CD4-positive, alpha-beta T cell treated with Interleukin-21 for 1 hour (primary cell): ENCODE measurements at regions not wholly inside any gene's neighbourhood (a gene's known extent, or its start where the extent isn't known, plus 50 kb on each side); places are given as distances from the start of the nearest gene placed in this dataset.
"Not testable (repeated sequence)": the region's sequence is repeated elsewhere in the genome, so short reads cannot be mapped to it uniquely, and the experiment has no call there.

Experiments used
- DNase-seq: peaks from one replicate; pipeline ENCODE4 v3.0.0-alpha.2; 2020

DNA sequence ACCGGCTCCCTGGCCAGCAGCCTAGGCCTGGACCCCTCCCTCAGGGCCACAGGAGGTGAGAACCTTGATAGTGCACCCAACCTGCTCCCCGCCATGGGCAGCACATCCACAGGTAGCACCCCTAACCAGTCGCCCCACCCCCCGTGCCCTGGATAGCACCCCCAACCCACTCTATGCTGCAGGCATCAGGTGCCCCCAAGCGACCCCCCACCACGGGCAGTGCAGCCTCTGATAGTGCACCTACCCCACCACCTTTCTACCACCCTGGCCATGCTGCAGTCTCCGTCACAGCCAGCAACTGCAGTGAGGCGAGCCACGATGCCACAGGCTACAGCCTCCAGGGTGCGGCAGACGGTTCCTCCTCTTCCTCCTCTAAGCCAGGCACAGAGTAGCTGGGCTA, 55.6 kb downstream of the SOWAHC start:
- no peak for DNase-seq

DNA sequence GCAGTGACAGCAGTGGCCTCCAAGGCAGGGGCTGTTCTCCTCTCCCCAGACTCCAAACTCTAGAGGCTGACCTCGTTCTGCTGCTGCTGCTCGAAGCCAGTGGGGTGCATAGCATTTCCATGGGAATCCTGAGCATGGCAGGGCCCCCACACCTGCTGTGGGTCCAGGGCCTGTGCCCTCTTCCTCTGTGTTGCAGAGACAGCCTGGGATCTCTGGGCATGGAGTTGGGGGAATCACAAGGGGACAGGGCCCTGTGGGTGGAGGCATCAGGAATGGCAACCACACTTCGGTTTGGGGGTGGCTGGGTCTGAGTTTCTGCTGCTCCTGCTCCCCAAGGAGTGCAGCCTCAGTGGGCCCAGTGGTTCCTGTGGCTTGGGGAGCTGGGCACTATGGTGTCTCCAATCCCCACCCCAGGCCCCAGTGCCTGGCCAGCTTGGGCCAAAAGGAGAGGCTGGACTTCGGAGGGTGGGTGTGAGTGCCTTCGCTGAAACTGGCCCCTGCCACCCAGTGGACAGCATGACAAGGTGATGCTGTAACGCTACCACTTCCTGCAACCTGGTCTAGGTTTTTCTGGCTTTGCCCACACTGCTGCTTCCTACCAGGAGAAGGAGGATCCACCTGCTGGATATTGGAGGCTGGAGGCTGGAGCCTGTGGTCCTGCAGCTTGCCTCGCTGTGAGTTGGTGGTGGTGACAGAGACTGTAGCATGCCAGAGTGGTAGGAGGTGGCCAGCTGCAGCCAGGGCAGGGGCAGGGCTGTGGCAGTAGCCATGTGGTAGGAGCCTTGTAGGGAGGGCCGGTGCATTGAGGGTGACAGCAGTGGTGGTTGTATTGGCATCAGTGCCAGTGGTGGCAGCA, 56.6 kb downstream of the SOWAHC start:
- DNase-seq: no peak

DNA sequence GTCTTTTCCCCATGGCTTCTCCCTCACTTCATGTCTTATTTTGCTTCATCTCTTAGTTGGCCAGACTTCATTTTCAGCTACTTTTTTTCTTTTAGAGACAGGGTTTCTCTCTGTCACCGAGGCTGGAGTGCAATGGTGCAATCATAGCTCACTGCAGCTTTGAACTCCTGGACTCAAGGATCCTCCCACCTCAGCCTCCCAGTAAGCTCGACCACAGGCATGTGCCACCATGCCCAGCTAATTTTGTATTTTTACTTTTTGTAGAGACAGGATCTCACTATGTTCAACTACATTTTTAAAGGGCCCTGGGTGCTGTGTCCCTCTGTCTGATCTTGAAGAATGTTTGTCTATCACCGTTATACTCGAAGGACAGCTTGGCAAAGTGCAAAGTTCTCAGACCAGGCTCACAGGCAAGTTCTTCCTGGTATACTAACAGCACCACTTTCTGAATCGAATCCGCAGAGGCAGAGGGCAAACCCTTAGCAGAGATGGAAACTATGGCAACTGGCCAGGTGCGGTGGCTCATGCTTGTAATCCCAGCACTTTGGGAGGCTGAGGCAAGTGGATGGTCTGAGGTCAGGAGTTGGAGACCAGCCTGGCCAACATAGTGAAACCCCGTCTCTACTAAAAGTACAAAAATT, 60.9 kb downstream of the SOWAHC start:
- no peak for DNase-seq

DNA sequence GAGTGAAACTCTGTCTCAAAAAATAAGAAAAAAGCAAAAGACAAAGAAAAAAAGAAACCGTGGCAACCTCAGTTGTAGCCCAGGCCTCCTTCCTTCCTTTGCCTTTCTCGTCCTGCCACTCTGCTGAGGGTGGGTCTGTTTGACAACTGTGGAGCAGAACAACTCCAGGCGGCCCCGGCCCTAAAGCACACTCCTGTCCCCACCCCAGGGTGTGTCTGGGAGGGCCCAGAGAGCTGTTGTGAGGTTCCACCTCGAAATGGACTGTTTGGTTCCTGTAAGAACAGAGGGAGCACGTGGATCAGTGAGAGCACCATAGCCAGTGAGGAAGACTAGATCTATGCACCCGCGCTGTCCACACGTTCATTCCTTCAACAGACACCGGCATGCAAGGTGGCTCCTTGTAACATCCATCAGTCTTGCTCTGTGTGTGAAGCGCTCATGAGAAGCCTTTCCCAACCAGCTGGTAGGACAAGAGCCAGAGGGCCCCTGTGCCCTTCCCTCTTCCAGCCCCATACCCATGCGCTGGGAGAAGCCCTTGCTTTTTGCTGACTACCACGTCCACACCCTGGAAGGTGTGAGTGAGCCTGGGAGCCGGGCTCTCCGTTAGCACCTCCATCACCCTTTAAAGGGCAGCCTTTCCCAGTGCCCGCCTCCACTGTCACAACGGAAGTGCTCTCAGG, 61.6 kb downstream of the SOWAHC start:
- DNase-seq: no peak

DNA sequence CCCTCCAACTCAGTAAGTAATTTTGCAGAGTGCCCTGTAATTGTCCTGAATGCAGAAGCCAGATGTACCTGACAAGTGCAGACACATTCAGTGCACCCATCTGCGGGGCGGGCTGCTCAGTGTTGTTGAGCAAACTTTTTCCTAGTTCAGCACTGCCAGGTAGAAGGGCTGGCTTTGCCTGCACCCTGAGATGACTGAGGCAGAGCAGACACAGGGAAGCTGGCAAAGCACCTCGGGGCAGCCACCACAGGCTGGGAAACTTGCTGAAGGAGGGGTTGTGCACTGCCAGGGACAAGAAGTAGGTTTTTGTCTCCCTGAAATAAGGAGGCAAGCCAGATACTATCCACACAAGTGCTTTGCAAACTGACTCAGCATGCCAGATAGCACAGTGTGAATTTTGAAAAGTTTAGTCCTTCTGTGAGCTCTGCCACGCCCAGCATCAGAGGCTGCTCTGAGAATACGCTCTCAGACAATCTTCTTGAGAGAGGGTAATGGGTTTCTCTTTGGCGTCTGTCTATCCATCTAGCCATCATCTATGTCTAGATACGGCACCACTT, 62.3 kb downstream of the SOWAHC start:
- DNase-seq: no peak

DNA sequence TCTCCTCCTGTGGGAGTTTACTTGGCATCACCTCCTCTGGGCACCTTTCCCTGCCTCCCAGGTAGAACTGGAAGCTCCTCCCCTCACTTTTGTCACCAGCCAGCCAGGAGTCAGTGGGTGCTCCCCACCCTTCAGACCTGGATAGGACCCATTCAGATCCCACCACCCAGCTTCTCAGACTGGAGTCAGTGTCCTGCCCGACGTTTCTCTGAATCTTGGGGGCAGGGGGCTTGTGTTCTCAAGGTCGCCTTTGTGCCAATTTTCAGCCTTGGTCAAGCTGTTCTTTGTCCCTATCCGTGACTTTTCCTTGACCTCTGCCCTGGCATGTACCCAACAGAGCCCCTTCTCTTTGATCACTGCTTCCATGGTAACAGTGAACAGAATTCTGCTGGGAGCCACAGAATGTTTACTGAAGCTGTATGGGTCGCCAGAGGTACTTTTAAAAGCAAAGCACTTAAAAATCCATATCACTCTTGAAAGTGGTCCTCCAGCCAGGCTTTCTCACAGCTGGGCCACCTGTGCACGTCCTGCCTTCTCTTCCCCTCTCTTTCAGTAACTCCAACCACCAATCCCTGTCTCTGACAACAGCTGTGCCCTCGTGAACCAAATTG, 63.1 kb downstream of the SOWAHC start:
- not testable (repeated sequence) for DNase-seq

DNA sequence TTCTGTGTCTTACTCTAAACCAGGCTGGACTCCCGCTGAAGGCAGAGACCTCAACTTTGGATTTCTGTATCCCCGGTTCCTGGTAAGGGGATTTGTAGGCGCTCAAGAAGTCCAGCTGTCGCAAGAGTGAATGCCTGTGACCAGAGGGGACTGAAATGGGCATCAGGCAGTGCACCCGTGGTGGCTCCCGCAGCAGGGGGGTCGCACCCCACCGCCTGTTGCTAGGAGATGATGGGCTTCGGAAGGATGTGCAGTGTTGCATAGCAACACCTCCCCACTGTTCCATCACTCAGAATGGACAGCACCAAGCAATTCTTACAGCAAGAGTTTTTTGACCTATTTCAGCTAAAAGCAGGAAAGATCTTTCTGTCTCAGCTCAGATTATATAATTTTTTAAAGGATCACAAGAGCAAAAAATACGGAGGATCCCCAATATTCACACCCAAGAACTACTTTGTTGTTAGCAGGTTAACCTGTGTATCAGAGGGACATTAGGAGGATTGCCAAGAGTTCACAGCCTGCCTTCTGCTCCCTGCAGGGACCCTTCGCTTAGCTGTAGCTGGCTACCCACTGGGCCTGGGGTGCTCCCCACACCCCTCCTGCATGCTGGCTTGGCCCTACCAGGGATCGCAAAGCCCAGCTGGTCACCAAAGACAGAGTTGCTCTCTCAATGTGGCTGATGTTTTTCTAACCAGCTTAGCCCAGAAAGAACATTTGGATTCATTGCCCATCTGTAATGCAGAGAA, 63.8 kb downstream of the SOWAHC start:
- no peak for DNase-seq

DNA sequence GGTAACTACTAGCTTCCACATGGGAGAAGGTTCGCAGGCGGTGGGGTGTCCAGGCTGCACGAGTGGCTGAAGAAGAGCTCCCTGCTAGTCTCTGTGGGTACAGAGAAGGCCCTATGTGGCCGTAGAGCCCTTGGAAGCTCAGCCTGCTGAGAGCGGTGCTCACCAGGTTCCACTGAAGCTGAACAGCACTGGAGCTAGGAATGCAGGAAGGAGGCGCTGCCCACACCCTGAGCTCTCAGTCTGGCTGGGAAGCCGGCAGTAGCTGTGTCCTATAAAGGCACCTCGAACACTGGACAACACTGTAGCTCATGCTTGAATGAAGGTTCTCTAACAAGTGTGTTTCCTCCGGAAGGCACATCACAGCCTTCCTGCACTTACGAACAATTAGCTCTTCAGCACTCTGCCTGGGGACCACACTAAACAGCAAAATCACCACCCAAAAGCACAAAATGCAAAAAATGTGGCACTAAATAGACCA, 64.6 kb downstream of the SOWAHC start:
- DNase-seq: not testable (repeated sequence)

DNA sequence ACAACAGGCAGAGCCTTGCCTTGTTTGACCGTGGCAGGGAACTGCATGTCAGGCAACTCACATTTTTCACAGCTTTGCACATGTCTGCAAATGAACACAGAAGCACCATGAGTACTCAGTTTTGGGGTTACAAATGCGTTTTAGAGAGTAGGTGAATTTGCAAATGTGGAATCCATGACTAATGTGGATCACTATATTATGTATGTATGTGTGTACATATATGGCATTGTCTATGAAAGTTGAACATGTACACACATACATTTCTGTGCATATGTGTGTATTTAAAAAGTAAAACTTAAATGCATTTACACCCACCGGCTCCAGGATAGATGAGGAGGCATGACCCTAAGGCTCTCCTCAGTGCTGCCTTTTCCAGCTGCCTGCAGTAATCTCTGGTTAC, 65.1 kb downstream of the SOWAHC start:
- no peak for DNase-seq

DNA sequence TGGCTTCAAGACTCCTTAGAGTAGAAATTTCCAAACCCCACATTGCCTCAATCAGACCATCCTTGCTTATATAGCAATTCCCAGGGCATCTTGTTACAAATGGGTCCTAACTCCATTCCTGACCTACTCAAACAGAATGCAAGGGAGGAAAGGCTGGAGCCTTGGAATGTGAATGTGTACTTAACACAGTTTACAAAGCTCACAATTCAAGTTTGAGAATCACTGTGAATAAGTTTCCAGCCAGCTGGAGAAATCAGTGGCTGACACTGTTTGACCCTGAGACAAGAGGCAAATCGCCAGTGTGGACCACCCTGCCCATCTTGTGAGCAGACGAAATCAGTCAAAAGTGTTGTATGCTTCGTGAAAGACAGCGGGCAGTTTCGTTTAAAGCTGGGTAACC, 65.5 kb downstream of the SOWAHC start:
- no peak for DNase-seq

DNA sequence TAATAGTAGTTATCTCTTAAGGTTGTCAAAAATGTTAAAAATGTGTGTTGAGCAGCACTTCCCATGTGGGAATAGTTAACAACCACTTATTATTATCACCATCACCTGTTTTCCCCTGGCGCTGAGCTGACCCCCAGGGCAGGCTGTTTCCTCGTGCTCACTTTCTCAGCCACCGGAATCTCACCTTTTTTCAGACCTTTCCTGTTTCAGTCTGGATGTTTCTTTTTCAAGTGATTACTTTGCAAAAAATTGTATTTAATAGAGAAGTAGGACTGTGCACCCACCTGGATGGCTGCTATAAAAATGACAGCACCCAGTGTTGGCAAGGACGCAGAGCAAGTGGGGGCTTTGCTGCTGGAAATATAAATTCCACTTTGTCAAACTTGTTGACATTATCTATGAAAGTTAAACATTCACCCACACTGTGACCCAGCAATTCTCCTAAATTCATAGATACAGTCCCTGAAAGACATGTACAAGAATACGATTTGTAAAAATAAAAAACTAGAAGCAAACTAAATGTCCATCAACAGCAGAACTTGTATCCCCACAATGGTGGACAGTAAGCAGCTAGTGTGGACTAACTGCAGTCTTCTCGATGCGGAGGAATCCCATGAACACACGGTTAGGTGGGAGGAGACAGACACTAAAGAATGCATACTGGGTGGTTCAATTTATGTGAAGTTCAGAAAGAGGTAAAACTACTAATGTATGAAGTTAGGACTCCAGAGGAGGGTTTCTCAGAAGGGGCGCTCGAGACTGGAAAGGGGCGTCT, 66.5 kb downstream of the SOWAHC start:
- DNase-seq: no peak

DNA sequence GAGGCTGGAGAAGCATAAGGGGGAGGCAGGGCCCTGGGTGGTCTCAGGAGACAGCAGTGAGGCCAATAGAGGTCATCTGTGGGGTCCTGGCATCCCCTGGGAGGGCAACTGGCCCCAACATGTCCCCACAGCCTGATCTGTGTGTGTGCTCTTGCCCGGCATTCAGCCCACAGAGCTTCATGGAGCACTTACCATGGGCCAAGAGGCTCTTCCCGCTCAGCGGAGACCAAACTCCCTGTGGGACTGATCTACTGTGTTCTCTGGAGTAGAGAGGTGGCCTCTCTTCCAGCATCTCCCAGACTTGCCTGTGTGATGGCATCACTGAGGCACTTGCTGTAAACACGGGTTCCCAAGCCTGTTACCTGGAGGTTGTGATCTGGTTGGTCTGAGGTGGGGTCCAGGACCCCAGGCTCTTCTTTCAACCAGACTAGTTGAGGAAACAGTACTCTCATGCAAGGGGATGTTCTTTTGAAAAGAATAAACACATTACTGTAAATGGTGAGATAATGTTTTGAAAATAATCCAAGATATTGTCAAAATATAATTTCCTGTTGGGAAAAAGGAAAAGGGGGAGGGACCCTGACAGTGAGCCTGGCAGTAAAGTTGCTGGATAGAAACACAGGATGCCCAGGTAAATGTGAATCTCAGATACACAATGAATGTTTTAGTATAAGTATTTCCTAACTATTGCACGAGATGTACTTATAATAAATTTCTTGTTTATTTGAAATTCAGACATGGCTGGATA, 67.6 kb downstream of the SOWAHC start:
- DNase-seq: no peak

DNA sequence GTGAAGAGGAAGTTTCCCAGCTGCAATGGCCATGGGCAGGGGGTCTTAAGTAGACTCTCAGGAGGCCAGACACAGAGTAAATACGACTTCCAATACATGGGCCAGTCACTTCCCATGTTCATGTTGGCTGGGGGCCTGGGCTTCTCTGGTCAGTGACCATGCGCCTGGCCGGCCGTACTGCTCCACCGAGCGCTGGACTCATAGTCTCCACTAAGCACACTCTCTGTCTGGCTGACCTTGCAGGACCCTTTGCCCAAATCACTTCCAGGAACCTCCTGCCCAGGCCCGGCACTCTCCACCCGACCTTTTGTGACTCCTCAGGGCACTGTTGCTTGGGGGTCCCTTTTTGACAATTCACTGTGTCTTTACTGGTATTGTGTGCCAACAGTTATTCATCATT, 69.3 kb downstream of the SOWAHC start:
- no peak for DNase-seq

DNA sequence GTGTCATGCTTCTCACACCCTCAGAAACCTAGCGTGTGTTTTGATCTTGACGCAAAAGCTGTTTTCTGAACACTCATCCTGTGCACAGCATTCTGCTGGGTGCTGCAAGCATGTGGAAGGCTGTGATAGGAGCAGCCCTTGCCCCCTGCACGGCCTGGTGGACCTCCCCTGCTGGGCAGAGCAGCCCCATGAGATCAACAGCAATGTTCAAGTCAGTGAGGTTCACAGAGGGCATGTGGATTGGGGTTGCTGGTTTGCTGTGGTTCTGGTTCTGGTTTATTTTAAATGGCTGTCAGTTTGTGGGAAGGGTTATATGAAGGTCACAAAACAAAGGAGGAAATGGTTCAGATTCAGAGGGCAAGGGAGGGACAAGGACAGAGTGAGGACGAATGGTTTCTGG, 71.3 kb downstream of the SOWAHC start:
- no peak for DNase-seq

DNA sequence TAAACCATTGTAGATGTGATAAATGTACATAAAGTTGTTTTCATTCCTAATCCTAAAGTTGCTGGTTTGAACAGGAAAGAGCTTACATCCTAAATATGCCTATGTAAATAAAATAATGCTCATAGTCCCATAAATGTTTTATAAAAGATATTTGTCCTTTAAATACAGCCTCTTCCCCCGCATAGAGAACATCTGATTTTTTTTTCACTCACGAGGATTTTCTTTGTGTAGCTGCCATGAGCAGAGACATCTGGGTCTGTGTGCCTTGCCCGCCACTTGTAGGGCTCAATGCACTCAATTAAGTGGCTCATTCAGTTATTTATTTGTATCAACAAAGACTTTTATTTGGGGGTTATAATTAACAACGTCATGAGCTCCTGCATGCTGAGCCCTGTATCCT, 72.8 kb downstream of the SOWAHC start:
- no peak for DNase-seq

DNA sequence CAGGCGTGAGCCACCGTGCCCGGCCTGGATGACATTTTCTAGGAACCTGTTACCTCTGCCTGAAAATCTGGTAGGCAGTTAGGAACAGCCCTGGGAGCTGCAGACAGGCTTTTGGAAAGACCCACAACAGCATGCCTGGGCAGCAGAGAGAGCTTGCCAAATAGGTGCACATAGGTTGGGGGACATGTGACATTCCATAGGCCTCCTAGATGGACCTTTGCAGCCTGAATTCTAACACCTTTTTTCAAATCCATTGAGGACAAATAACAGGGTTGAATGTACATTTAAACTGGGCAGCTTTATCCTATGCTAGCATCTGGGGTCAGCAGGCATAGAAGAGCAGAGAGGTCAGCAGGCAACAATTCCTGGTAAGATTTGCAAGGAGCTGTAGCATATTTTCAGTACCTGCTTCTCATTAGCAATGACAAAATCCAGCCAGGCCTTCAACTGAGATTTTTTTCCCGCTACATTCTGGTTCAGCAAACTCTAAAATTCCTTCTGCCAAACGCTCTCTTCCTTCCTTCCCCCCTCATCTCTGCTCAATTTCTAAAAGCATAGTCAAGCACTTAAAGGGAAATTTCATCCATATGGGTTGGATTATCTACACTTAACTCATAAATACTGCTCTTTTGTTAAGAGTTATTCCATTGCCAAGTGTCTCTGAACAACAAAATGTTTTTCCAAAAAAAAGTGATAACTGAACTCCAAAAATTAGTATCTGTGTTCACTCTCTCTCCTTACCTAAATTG, 75.2 kb downstream of the SOWAHC start:
- no peak for DNase-seq

DNA sequence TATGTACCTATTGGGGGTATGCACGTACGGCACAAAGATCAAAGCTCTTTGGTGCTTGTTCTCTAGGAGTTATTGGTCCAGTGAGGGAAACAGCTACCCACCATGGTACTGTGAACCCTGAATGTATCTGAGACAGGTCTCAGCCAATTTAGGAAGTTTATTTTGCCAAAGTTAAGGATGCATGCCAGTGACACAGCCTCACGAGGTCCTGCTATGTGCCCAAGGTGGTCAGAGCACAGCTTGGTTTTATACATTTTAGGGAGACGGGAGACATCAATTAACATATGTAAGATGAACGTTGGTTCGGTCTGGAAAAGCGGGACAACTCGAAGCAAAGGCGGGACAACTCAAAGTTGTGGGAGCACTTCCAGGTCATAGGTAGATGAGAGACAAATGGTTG, 75.8 kb downstream of the SOWAHC start:
- DNase-seq: no peak

DNA sequence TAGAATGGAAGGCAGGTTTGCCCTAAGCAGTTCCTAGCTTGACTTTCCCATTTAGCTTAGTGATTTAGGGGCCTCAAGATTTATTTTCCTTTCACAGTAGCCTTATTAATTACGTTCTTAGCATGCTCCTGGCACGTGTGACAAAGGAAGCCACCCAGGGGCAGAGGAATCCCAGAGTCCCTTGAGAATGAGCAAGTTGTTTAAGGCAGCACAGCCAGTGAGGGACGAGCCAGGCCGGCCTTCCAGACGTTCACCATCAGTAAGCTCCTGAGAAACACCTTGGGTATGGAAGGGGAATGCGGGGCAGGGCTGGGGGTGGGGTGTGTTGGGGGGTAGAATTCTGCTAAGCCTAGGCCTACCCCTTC, 76.3 kb downstream of the SOWAHC start:
- no peak for DNase-seq

DNA sequence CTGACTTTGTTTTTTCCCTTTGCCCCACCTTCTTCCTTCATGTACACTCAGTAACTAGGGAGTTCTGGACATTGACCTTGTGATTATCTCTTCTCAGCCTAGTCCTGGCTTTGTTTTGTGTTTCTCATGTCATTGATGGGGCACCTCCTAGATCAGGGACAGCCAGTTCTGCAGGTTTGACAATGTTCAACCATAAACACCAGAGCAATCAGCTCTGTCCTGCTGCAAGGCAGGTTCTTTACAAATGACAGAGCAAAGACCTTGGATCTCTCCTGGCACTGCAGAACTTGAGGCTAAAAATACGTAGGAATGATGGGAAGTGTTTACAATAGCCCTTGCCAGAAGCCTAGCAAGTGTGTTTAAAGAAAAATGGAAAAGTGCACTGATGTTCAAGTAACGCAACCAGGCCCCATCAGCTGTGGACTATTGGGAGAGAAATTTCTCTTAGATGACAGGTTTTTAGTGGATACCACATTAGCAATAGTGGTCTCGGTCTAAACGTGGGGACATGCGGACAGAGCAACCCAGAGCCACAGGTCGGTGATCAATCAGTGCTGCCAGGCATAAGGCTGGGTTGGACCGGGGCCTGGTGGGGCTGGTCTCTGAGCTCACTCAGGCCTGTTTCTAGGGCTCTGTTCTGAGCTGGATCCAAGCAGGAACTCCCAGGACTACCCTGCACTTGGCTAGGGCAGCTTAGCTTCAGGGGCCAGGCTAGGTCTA, 76.8 kb downstream of the SOWAHC start:
- DNase-seq: no peak
